ENCODE measurements at regions not wholly inside any gene's neighbourhood (a gene's known extent, or its start where the extent isn't known, plus 50 kb on each side); places are given as distances from the start of the nearest gene placed in this dataset.
"Not testable (repeated sequence)": the region's sequence is repeated elsewhere in the genome, so short reads cannot be mapped to it uniquely, and the experiment has no call there.

GRCh38 chr1:232123775-232124659 lies 497.4 kb downstream of the DISC1 start:
- 87% methylated on average over 9 of the region's 9 CpGs for WGBS
- no peaks in the 10 kb centered on the region for H3K4me1 ChIP-seq
- no peak overlapping the region for H3K4me3 ChIP-seq
- no peaks in the 10 kb centered on the region for H3K9me3 ChIP-seq
- no peaks in the 10 kb centered on the region for H3K36me3 ChIP-seq
- DNase-seq (ENCODE audit: extremely low spot score), result no peak
- no peak overlapping the region for H3K27ac ChIP-seq (replicated peaks in 1 of 4)
- intact Hi-C loops (cut with DNase I), result no loop called here
- H3K27me3 ChIP-seq, result no peaks in the 10 kb centered on the region
- TF ChIP-seq CTCF (IDR thresholded peaks at IDR 0.05), result no peak
- TF ChIP-seq EP300 (IDR thresholded peaks at IDR 0.05), result no peak
- no peak for TF ChIP-seq POLR2AphosphoS5 (IDR thresholded peaks at IDR 0.05)
- TF ChIP-seq POLR2A (IDR thresholded peaks at IDR 0.05; ENCODE audit: low read depth), result no peak

GRCh38 chr1:232117903-232118302 lies 491.3 kb downstream of the DISC1 start:
- H3K27me3 ChIP-seq; H3K36me3 ChIP-seq; H3K4me1 ChIP-seq; intact Hi-C loops (cut with DNase I); H3K4me3 ChIP-seq; DNase-seq (ENCODE audit: extremely low spot score); H3K9me3 ChIP-seq; H3K27ac ChIP-seq (replicated peaks in 1 of 4): not testable (repeated sequence)
- 76% methylated on average over 4 of the region's 4 CpGs for WGBS

GRCh38 chr1:232114985-232115384 lies 488.4 kb downstream of the DISC1 start:
- H3K4me1 ChIP-seq, result no peaks in the 10 kb centered on the region
- TF ChIP-seq POLR2AphosphoS5 (IDR thresholded peaks at IDR 0.05) (no peak), CTCF (IDR thresholded peaks at IDR 0.05) (no peak), EP300 (IDR thresholded peaks at IDR 0.05) (no peak), POLR2A (IDR thresholded peaks at IDR 0.05; ENCODE audit: low read depth) (no peak)
- no peak for DNase-seq (ENCODE audit: extremely low spot score)
- no peaks in the 10 kb centered on the region for H3K9me3 ChIP-seq
- H3K36me3 ChIP-seq, result no peaks in the 10 kb centered on the region
- H3K27me3 ChIP-seq, result no peaks in the 10 kb centered on the region
- intact Hi-C loops (cut with DNase I), result no loop called here
- H3K4me3 ChIP-seq, result no peak overlapping the region
- no peak overlapping the region for H3K27ac ChIP-seq (replicated peaks in 1 of 4)

GRCh38 chr1:232112076-232112475 lies 485.5 kb downstream of the DISC1 start:
- no peak for DNase-seq (ENCODE audit: extremely low spot score)
- Histone ChIP-seq H3K36me3 (no peaks in the 10 kb centered on the region), H3K4me1 (no peaks in the 10 kb centered on the region), H3K9me3 (no peaks in the 10 kb centered on the region), H3K27me3 (no peaks in the 10 kb centered on the region), H3K4me3 (no peak overlapping the region), H3K27ac (replicated peaks in 1 of 4) (no peak overlapping the region)
- TF ChIP-seq EP300 (IDR thresholded peaks at IDR 0.05), result no peak
- intact Hi-C loops (cut with DNase I), result no loop called here

GRCh38 chr1:232111611-232112010 lies 485.0 kb downstream of the DISC1 start:
- H3K4me1 ChIP-seq, result no peaks in the 10 kb centered on the region
- no peak overlapping the region for H3K4me3 ChIP-seq
- no peaks in the 10 kb centered on the region for H3K36me3 ChIP-seq
- no peak for TF ChIP-seq EP300 (IDR thresholded peaks at IDR 0.05)
- no peak for TF ChIP-seq CTCF (IDR thresholded peaks at IDR 0.05)
- no peak for TF ChIP-seq POLR2A (IDR thresholded peaks at IDR 0.05; ENCODE audit: low read depth)
- TF ChIP-seq POLR2AphosphoS5 (IDR thresholded peaks at IDR 0.05), result no peak
- intact Hi-C loops (cut with DNase I), result no loop called here
- 29% methylated on average over 3 of the region's 3 CpGs for WGBS
- H3K27ac ChIP-seq (replicated peaks in 1 of 4), result no peak overlapping the region
- H3K27me3 ChIP-seq, result no peaks in the 10 kb centered on the region
- DNase-seq (ENCODE audit: extremely low spot score), result no peak
- H3K9me3 ChIP-seq, result no peaks in the 10 kb centered on the region

Data from esophagus muscularis mucosa (tissue), 4 donors.